ENCODE measurements at regions not wholly inside any gene's neighbourhood (a gene's known extent, or its start where the extent isn't known, plus 50 kb on each side); places are given as distances from the start of the nearest gene placed in this dataset.

GRCh38 chr7:52289247-52289646, 746.2 kb upstream of the POM121L12 start:
- peaks cover 0 to 3% (median 0%) of the 10 kb centered on the region in 3 donors for H3K36me3 Mint-ChIP-seq
- H3K27ac Mint-ChIP-seq = no peak overlapping the region

DNA sequence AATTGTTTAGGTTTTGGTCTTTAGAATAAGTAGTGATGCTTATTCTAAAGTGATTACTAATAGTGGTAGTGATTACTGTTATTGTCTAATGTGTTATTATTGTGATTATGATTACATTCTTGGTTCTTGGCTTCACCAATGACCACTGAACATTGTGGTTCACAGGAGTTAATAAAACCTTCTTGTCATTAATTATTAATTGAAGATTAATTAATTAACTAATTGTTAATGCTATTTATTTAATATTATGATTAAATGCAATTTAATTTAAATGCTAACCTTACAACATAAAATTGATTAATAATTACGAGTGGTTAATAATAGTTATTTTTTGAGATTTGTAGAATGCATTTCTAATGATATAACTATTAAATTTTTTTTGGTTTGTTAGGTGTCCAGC, 747.7 kb upstream of the POM121L12 start:
- Mint-ChIP-seq H3K36me3 (peaks cover 0 to 3% (median 0%) of the 10 kb centered on the region in 3 donors), H3K27me3 (ENCODE audit: low read depth in 3 of 3) (no peaks in the 10 kb centered on the region), H3K27ac (no peak overlapping the region), H3K4me1 (no peaks in the 10 kb centered on the region), H3K4me3 (no peak overlapping the region), H3K9me3 (peaks cover 0 to 28% (median 18%) of the 10 kb centered on the region in 6 donors)
- DNase-seq = no peak

More at GRCh38 chr7:52289247-52289646, 746.2 kb upstream of the POM121L12 start:
- Mint-ChIP-seq H3K4me3 (no peak overlapping the region), H3K27me3 (ENCODE audit: low read depth in 3 of 3) (no peaks in the 10 kb centered on the region), H3K9me3 (peaks cover 0 to 35% (median 16%) of the 10 kb centered on the region in 6 donors), H3K4me1 (no peaks in the 10 kb centered on the region)
- no peak for DNase-seq

DNA sequence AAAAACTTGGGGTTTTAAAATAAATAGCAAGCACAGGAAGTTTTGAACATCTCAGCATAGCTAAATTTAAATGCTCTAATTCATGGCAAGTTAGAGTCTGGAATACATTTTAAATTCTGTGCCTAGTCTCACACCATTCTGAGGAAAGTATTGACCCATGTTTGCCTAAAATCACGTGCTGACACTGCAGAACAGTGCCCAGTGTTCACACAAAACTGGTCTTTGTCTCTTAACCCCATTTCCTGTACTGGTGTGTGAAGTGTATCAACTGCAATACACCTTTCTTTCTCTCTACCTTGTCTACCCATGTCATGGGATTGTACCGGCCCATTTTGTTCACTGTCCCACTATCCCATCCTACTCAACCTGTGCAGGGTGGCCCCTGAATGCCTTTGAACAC, 749.7 kb upstream of the POM121L12 start:
- H3K27me3 Mint-ChIP-seq (ENCODE audit: low read depth in 3 of 3) = peaks cover 0 to 1% (median 0%) of the 10 kb centered on the region in 3 donors
- peaks cover 0 to 3% (median 0%) of the 10 kb centered on the region in 3 donors for H3K36me3 Mint-ChIP-seq
- no peaks in the 10 kb centered on the region for H3K4me1 Mint-ChIP-seq
- H3K9me3 Mint-ChIP-seq = peaks cover 5 to 25% (median 17%) of the 10 kb centered on the region in 6 donors
- H3K4me3 Mint-ChIP-seq = no peak overlapping the region
- no peak for DNase-seq
- no peak overlapping the region for H3K27ac Mint-ChIP-seq

DNA sequence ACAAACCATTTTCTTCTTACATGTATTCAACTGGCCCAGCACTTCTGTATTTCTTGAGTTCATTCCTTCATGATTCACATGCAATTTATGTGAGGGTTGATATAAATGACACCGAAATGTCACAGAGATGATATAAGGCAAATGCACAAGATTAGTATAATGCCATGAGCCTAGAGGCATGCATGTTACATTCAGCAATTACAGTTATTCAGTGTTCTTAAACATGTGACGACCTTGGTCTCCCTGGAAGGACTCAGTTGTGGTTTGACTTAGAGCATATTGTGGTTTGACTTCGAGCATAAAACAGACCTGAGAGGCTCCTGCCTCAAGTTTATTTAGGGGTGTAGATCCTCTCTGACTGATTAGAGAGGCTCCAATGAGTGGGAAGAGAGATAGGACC, 752.1 kb upstream of the POM121L12 start:
- H3K9me3 Mint-ChIP-seq = peaks cover 5 to 32% (median 19%) of the 10 kb centered on the region in 6 donors
- no peak overlapping the region for H3K4me3 Mint-ChIP-seq
- H3K4me1 Mint-ChIP-seq = no peaks in the 10 kb centered on the region
- peaks cover 0 to 6% (median 0%) of the 10 kb centered on the region in 3 donors for H3K36me3 Mint-ChIP-seq
- no peak overlapping the region for H3K27ac Mint-ChIP-seq
- no peak for DNase-seq
- peaks cover 0 to 1% (median 0%) of the 10 kb centered on the region in 3 donors for H3K27me3 Mint-ChIP-seq (ENCODE audit: low read depth in 3 of 3)

- H3K4me1 Mint-ChIP-seq = no peaks in the 10 kb centered on the region
- H3K4me3 Mint-ChIP-seq = no peak overlapping the region
- H3K27ac Mint-ChIP-seq = no peak overlapping the region
- no peak for DNase-seq
- H3K9me3 Mint-ChIP-seq = peaks cover 7 to 32% (median 21%) of the 10 kb centered on the region in 6 donors
- H3K36me3 Mint-ChIP-seq = peaks cover 0 to 3% (median 0%) of the 10 kb centered on the region in 3 donors
- H3K27me3 Mint-ChIP-seq (ENCODE audit: low read depth in 3 of 3) = no peaks in the 10 kb centered on the region
These were observed 761.5 kb upstream of the POM121L12 start for GRCh38 chr7:52273685-52274610.

GRCh38 chr7:52271703-52272102, 763.7 kb upstream of the POM121L12 start:
- Mint-ChIP-seq H3K4me1 (no peaks in the 10 kb centered on the region), H3K36me3 (no peaks in the 10 kb centered on the region), H3K9me3 (peaks cover 7 to 20% (median 15%) of the 10 kb centered on the region in 6 donors), H3K27ac (no peak overlapping the region), H3K27me3 (ENCODE audit: low read depth in 3 of 3) (no peaks in the 10 kb centered on the region), H3K4me3 (no peak overlapping the region)
- DNase-seq = no peak

DNA sequence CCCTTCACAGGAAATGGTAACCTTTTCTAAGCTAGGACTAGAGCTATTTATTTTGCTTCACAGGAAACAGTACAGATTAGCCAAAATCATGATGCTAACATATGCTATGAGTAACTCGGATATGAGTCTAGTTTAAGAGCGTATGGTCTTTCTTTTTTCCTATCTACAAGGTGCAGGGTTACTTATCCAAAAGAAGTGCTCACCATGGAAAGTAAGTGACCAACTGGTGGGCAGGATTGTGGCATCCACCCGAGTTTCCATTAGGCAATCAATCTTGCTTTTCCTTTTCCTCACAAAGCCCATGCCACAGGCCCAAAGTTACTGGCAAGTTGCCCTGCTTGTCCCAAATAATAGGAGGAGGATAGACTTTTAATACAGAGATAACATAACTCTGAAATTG, 765.1 kb upstream of the POM121L12 start:
- H3K4me3 Mint-ChIP-seq = no peak overlapping the region
- no peak for DNase-seq
- no peaks in the 10 kb centered on the region for H3K27me3 Mint-ChIP-seq (ENCODE audit: low read depth in 3 of 3)
- H3K27ac Mint-ChIP-seq = no peak overlapping the region
- H3K9me3 Mint-ChIP-seq = peaks cover 4 to 18% (median 9%) of the 10 kb centered on the region in 6 donors
- H3K36me3 Mint-ChIP-seq = no peaks in the 10 kb centered on the region
- H3K4me1 Mint-ChIP-seq = no peaks in the 10 kb centered on the region

- no peaks in the 10 kb centered on the region for H3K4me1 Mint-ChIP-seq
These were observed 765.8 kb upstream of the POM121L12 start for GRCh38 chr7:52269669-52270068.

DNA sequence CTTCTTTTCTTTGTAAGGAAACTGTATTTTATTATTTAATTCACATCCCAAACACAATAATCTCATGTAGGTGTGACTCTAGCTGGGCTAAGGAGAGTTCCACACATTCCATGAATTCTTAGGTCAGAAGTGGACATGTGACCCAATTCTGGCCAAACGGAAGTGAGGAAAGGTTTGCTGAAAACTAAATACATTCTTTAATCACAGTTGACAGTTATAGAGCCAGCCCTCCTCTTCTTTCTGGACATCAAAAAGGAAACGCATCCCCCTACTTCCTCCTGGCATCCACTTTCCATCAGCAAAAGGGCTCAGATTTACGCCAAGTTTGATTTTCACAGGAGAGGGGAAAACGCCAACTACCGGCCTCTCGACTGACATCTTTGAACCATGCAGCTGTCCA, 774.4 kb upstream of the POM121L12 start:
- Mint-ChIP-seq H3K9me3 (peaks cover 0 to 59% (median 34%) of the 10 kb centered on the region in 6 donors), H3K27ac (no peak overlapping the region), H3K4me1 (no peaks in the 10 kb centered on the region), H3K27me3 (ENCODE audit: low read depth in 3 of 3) (no peaks in the 10 kb centered on the region), H3K36me3 (no peaks in the 10 kb centered on the region), H3K4me3 (no peak overlapping the region)
- DNase-seq = no peak

More at GRCh38 chr7:52269669-52270068, 765.8 kb upstream of the POM121L12 start:
- Mint-ChIP-seq H3K36me3 (no peaks in the 10 kb centered on the region), H3K4me3 (no peak overlapping the region), H3K9me3 (peaks cover 4 to 20% (median 10%) of the 10 kb centered on the region in 6 donors), H3K27me3 (ENCODE audit: low read depth in 3 of 3) (no peaks in the 10 kb centered on the region), H3K27ac (no peak overlapping the region)
- no peak for DNase-seq

- H3K36me3 Mint-ChIP-seq = no peaks in the 10 kb centered on the region
- no peak overlapping the region for H3K27ac Mint-ChIP-seq
- H3K9me3 Mint-ChIP-seq = peaks cover 0 to 56% (median 32%) of the 10 kb centered on the region in 6 donors
- no peaks in the 10 kb centered on the region for H3K27me3 Mint-ChIP-seq (ENCODE audit: low read depth in 3 of 3)
- no peaks in the 10 kb centered on the region for H3K4me1 Mint-ChIP-seq
- H3K4me3 Mint-ChIP-seq = no peak overlapping the region
- no peak for DNase-seq
These were observed 775.3 kb upstream of the POM121L12 start for GRCh38 chr7:52260046-52260665.

GRCh38 chr7:52257890-52258289, 777.5 kb upstream of the POM121L12 start:
- Mint-ChIP-seq H3K4me3 (no peak overlapping the region), H3K4me1 (no peaks in the 10 kb centered on the region), H3K27me3 (ENCODE audit: low read depth in 3 of 3) (peaks cover 0 to 2% (median 0%) of the 10 kb centered on the region in 3 donors), H3K9me3 (peaks cover 2 to 57% (median 24%) of the 10 kb centered on the region in 6 donors), H3K27ac (no peak overlapping the region), H3K36me3 (no peaks in the 10 kb centered on the region)
- no peak for DNase-seq

- Mint-ChIP-seq H3K27ac (no peak overlapping the region), H3K36me3 (no peaks in the 10 kb centered on the region), H3K27me3 (ENCODE audit: low read depth in 3 of 3) (peaks cover 0 to 4% (median 3%) of the 10 kb centered on the region in 3 donors), H3K4me1 (no peaks in the 10 kb centered on the region), H3K4me3 (no peak overlapping the region), H3K9me3 (peaks cover 5 to 55% (median 28%) of the 10 kb centered on the region in 6 donors)
- DNase-seq = no peak
These were observed 780.9 kb upstream of the POM121L12 start for GRCh38 chr7:52254396-52255010.

GRCh38 chr7:52253953-52254352, 781.5 kb upstream of the POM121L12 start:
- H3K4me3 Mint-ChIP-seq = no peak overlapping the region
- H3K4me1 Mint-ChIP-seq = no peaks in the 10 kb centered on the region
- peaks cover 8 to 50% (median 29%) of the 10 kb centered on the region in 6 donors for H3K9me3 Mint-ChIP-seq
- no peak for DNase-seq
- H3K36me3 Mint-ChIP-seq = no peaks in the 10 kb centered on the region
- peaks cover 0 to 4% (median 3%) of the 10 kb centered on the region in 3 donors for H3K27me3 Mint-ChIP-seq (ENCODE audit: low read depth in 3 of 3)
- no peak overlapping the region for H3K27ac Mint-ChIP-seq

- Mint-ChIP-seq H3K4me3 (no peak overlapping the region), H3K27me3 (ENCODE audit: low read depth in 3 of 3) (peaks cover 0 to 4% (median 3%) of the 10 kb centered on the region in 3 donors), H3K9me3 (peaks cover 11 to 35% (median 23%) of the 10 kb centered on the region in 6 donors), H3K36me3 (no peaks in the 10 kb centered on the region), H3K4me1 (no peaks in the 10 kb centered on the region), H3K27ac (no peak overlapping the region)
- no peak for DNase-seq
These were observed 785.7 kb upstream of the POM121L12 start for GRCh38 chr7:52249741-52250140.

Measured in immature natural killer cell (primary cell).